Stimulated activated CD8-positive, alpha-beta memory T cell treated with anti-CD3 and anti-CD28 coated beads, Interleukin-4, amount 100 ng/mL, for 1 hour (primary cell): ENCODE measurements at regions not wholly inside any gene's neighbourhood (a gene's known extent, or its start where the extent isn't known, plus 50 kb on each side); places are given as distances from the start of the nearest gene placed in this dataset.

ENCODE experiments used
- DNase-seq, 2 donors: peaks; one replicate each; pipeline ENCODE4 v3.0.0-alpha.2; 2020; ENCODE audit warnings: low read depth in 2 of 2, low spot score in 1 of 2

- DNase-seq, result no peak
Measured at GRCh38 chr16:86988920-86989696, 328.1 kb downstream of the C16orf95 start.

- no peak for DNase-seq
Measured at GRCh38 chr16:86990451-86990850, 326.7 kb downstream of the C16orf95 start.

GRCh38 chr16:86991679-86992078, 325.5 kb downstream of the C16orf95 start:
- no peak for DNase-seq

GRCh38 chr16:86992587-86992986, 324.6 kb downstream of the C16orf95 start:
- DNase-seq, result no peak

DNA sequence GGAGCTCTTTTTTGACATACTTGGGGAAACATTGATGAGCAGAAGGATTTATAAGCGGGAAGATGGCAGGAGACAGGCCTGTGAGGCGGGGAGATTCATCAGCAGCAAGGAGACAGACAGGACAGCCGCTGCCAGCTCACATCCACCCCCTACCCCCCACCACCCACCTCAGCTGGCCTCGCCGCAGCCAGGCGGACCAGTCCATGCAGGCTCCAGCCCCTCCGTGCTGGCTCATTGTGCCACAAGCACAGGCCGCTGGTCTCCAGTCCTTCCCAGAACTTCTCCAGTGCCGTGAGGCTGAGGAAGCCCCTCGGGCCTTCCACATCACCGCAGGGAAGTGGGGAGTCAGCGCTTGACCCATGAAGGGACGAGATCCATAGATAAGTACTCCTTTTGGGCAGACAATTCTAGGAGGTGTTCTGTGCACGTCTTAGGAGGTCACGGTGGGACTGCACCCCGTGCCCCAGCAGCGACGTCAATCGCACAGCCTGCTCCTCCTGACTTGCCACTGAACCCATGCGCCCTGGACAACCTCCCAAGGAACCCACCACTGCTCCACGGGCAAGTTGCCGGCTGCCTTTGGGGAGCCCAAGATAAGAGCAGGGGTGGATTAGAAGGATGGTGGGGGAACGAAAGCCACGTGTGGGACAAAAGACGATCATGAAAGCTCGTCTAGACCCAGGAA, 323.6 kb downstream of the C16orf95 start:
- DNase-seq, result no peak

- DNase-seq, result no peak
Measured at GRCh38 chr16:86994215-86994614, 323.0 kb downstream of the C16orf95 start.

GRCh38 chr16:86994651-86995171, 322.5 kb downstream of the C16orf95 start:
- DNase-seq, result no peak

- no peak for DNase-seq
Measured at GRCh38 chr16:86995456-86995855, 321.7 kb downstream of the C16orf95 start.

DNA sequence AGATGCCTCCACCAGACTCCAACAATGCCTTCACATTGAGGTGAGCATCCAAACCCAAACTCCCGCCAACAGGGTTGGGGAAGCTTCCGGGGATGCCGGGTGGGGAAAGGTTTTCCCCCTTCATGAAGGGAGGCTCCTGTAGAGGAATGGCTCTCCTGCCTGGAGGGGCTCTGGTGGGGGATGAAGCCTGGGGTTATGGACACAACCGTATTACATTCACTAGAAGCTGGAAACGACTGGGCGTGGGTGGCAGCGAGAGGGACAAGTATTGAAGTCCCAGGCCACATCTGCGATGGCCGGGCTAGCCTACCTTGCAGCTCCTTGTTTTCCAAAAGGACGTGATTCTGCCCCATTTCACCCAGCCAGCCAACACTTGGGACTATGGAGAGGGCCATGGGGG, 321.1 kb downstream of the C16orf95 start:
- no peak for DNase-seq

- no peak for DNase-seq
Measured at GRCh38 chr16:86997058-86997457, 320.1 kb downstream of the C16orf95 start.

DNA sequence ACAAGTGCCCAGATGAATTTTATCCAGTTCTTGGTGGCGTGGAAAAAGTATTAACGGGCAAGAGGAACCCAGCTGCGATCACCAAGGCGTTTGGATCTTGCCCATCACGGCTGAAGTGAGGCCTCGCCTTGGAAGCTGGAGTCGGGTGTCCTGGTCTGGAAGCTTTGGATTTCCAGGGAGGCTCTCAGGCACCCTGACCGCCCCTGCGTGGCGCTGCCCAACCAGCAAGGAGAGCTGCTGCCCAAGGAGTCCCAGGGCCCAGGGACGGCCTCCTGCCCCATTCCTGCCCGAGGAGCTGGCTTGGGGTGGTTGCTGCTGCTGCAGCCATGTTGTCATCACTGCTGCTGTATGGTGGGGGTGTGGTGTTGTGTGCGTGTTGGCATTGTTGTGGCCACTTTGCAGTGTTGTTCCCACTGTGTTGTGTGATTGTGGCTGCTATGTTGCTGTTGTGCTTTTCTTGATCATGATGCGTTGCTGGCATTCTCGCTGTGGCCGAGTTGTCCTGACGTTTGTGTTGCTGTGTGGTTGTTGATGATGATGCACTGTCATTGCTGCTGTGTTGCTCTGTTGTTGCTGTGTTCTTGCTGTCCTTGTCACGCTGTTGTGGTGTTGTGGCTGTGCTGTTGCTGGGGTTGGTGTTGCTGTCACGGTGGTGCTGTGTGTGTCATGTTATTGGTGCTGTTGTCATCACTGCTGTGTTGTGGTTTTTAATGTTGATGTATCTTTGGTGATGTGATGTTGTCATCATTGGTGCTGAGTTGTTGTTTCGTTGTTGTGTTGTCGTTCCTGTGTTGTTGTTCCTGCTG, 318.8 kb downstream of the C16orf95 start:
- DNase-seq, result no peak

DNA sequence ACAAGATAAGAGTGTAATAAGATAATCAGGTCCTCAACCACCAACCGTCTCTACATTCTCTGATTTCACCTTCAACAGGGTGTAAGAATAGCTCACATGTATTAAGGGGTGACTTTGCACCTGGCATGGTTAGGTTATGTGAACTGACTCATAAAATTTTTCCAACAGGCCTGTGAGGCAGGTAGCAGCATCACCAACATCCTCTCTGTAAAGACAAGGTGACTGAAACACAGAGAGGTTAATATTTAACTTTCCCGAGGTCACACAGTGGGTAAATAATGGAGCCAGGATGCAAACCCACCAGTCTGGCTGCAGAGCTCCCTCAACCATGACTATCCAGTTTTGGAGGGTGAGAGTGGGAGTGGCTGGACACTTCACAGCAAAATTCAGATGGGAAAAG, 317.2 kb downstream of the C16orf95 start:
- DNase-seq, result no peak

DNA sequence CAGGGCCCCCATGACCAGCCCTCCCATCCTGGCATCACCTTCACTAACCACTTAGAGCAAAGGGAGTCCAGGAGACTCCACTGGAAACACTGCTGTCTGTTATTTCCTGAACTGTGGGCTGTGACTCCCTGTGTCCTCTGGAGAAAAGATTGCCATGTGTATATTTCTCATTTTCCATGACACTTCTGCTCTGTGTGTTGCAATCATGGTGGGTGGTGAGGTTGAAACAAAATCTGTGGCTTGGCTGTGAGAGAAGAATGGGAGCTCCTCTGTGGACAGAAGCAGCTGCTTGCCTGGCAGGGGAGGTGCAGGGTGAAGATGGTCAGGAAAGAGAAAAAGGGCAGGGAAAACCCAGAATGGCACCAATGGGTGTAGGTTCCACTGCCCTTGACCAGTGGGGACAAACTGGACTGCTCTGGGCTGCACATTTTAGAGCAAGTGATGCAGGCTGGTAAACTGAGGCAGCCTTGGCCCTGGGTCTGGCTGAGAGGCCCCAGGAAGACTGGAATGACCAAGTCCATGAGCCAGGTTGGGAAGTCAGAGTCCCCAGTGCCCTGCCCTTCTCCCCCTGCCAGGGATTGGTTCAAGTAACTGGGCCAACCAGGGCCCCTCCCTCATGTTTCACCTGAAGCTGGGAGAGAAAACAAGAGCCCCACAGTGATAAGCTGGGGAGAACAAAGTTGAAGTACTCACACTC, 314.3 kb downstream of the C16orf95 start:
- DNase-seq, result no peak

- DNase-seq, result no peak
Measured at GRCh38 chr16:87003414-87003755, 313.8 kb downstream of the C16orf95 start.

DNA sequence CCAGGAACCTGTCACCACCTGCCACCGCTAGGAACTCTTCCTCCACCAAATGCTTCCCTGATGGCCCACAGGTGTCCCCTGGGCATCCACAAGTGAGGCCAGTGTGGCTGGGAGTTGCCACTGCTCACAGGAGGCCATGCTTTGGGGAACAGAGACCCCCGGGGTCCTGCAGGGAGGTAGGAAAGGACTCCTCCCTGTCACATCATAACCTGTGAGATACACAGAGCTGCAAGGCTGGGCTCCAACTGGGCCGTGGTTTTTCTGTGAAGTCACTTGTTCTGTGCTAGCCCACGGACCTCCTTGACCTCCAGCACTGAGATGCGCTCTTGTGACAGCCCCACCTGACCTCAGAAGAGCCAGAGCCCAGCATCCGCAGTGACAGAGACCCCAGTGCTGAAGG, 311.2 kb downstream of the C16orf95 start:
- DNase-seq, result no peak

DNA sequence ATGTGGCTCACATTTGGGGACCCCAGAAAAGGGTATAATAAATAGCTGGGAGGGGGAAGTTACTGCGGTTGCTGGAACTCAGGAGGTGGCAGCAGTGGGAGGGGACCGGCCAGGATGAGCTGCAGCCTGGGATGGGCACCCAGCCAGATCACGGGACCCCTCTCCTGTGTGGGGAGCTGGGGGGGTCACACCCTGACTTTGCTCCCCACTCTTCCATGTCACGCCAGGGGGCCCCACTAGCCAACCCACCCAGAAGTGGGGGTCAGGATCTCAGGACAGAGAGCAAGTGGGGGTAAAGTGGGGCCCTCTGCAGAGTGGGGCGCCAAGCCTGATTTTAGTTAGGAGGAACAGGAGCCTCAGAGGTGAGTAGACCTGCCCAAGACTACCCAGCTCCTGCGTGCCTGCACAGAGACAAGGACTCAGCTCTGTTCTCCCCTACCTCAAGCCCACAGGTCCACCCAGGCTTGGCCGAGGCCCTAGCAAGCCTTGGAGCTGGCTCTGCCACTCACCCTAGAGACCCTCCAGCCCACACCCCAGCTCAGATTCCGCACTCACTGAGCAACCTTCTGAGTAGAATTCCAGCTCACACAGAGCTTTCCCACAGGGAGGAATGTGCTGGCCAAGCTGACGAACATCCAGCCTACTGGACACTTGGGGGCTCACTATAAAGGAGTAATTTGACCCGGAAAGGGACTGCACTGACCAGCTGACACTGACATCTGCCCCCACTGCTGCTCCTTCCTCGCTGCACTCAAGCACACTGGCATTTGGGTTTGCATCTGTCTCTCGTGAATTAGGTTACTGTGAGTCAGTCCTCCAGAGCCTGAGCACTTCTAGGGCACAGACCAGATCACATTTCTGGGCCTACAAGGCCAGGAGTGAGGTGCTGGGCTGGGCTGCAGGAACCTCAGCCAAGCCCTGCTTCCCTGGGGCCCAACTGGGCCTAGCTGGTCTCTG, 310.1 kb downstream of the C16orf95 start:
- DNase-seq, result no peak

GRCh38 chr16:87007907-87008306, 309.3 kb downstream of the C16orf95 start:
- no peak for DNase-seq

DNA sequence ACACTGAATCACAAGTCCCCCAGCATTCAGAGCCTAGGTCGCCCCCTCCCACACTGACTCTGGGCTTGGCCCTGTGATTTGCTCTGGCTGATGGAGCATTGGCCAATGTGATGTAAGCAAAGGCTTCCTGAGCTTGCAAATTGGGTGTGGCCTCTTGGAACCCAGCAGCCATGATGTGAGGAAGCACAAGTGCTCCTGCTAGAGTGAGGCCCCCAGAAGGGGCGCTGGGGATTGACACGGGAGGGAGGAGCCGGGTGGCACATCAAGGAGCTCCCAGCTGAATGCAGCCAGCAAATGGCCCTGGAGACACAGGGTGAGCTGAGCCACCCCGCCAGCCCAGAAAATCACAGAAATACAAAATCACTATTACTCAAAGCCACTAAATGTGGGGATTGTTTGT, 308.5 kb downstream of the C16orf95 start:
- no peak for DNase-seq

- DNase-seq, result no peak
Measured at GRCh38 chr16:87012954-87013938, 303.9 kb downstream of the C16orf95 start.
